HG03039 (cell line): ENCODE measurements at regions not wholly inside any gene's neighbourhood (a gene's known extent, or its start where the extent isn't known, plus 50 kb on each side); places are given as distances from the start of the nearest gene placed in this dataset.
A peak's percentile ranks its signal among the peaks of the same experiment; 100 is the strongest.

ENCODE experiments used
- ATAC-seq: cut with Tn5 transposase; IDR thresholded peaks from one replicate; pipeline ENCODE4 v1.9.1; 2021; ENCODE audit warnings: mild to moderate bottlenecking, moderate library complexity; ENCODE audit not compliant: unreplicated experiment

DNA sequence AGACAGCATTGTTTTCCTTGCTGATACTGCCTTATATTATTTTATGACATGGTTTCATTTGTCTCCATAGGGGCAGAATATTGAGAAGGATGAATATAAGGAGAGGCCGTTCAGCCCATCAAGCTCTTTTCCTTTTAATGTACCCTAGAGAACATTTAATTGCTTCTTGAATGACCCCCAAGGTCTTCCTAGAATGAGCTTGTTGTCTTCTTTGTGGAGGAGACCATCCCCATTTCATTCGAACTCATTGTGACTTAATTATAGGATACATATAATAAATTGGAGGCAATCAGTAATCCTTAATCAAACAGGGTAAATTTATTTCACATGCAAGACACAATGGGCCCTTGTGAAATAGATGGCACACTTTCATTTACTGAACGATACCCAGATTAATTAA is 231.3 kb downstream of the MDFIC start:
- no peak for ATAC-seq

GRCh38 chr7:115146148-115146547 is 224.3 kb downstream of the MDFIC start:
- ATAC-seq: no peak

DNA sequence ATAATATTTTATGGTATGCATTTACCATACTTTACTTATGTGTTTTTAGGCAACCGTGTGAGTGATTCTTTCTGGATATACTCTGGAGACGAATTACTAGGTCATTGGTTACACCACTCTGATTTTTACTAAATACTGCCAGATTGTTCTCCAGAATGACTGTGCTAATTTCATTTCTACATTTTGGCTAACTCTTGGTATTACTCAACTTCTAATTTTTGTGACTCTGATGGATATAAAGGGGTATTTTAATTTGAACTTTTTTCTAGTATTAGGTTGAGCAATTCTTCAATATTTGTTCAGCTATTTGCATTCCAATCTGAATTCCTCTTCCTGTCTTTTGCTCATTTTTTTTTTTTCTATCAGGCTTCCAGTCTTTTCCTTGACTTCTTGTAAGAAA is 223.6 kb downstream of the MDFIC start:
- peak; percentile 88 for ATAC-seq

DNA sequence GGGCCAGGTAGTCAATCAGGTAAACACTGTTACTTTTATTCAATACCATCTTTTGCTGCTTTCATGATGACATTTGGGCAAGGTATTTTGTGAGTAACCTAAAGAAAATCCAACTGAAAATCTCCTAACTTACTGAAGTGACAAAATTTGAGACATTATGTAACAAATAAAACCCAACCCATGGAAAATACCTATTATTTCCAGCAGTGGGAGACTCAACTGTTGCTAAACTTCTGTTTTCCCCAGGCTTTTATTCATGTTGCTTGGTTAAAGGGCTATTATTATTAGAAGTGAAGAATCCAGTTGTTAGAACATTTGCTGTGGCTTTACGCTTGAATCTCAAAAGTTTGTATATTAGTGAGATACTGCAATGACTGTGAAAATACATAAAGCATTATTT is 215.9 kb downstream of the MDFIC start:
- no peak for ATAC-seq

GRCh38 chr7:115136796-115137443 is 215.0 kb downstream of the MDFIC start:
- ATAC-seq: no peak

DNA sequence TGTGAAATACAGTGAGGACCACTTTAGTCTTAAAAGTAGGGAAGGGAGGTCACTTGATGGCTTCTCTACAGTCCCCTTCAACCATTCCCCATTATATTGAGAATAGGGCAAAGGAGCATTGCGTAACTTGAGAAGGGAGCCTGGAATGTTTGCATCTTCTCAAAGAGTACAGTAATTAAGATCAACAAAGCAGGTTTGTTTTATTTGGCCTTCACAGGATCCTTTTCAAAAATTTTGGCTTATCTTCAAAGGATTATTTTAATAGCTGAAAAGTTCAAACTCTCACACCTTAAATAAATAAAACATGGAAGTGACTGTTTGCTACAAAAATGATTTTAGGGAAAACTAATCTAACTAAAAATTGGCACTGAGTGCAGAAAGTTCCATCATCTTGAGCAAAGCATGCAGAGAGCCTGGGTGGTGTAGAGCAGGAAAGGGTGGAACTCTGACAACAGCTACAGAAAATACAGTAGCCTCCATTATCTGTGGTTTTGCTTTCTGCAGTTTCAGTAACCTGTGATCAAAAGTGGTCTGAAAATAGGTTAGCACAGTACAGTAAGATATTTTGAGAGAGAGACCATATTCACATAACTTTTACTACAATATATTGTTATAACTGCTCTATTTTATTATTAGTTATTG is 214.0 kb downstream of the MDFIC start:
- peak; percentile 66 for ATAC-seq

GRCh38 chr7:115135146-115135545 is 213.3 kb downstream of the MDFIC start:
- ATAC-seq: no peak

DNA sequence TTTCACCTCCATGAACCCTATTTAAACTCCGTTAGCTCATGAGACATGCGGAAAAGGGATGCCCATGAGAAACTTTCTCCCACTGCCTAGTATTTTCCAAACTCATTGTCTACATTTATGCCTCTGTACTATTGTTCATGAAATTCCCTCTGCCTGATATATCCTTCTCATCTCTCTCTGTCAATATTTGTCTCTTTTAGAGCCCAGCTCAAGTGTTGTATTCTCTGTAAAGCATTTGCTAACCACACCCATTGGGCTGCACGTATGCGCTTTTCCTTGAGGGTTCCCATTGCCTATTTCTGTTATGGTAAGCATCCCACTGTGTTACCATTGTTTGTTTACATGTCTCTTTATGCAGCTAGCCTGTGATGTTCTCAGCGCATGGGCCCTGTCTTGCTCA is 211.4 kb downstream of the MDFIC start:
- no peak for ATAC-seq

DNA sequence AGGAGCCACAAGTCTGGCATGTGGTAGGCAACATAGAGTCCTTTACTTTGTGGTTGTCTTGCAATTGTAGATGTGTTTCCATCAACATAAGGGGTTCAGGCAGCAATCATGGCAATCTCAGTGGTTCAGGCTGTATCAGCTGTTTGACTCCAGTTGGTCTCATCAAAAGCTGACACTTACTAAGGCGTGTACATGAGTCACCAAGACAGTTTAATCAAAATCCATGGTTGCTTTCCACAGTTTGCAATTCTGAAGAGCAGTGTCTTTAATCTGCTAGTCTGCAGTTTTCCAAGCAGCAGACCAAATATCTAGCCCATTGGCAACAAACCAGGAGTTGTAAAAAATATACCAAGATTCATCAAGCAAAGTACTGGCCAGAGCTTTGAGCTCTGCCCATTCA is 210.2 kb downstream of the MDFIC start:
- ATAC-seq: no peak

GRCh38 chr7:115128154-115128553 is 206.3 kb downstream of the MDFIC start:
- ATAC-seq: no peak

DNA sequence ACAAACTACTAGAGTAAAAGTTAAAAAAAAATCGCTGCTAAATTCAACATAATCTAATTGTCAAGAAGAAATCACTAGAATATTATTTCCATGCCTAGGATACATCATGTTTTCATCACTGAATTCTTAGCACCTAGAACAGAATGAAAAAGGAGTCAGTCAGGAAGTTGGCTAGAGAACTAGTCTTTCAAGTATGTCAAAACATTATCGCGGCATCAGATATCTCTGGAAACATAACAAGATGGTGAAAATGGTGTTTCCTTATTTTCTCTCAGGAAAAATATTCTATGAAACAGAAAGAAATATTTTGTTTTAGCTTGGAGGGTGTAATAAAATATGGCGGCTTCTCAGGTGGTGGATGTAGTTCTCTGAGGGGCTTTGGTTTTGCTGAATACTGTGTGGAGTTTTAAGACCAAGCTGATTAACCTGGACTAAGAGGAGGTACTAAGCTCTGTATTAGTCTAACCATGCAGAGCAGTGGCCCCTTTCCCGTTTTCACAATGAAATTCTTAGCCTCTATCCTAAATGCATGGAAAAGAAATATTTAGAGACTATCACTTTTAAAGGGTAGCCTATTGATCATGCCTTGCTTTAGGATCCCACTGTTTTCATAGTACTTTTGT is 205.6 kb downstream of the MDFIC start:
- ATAC-seq: no peak

- no peak for ATAC-seq
These were observed 203.9 kb downstream of the MDFIC start for GRCh38 chr7:115125750-115126149.

GRCh38 chr7:115125312-115125711 is 203.4 kb downstream of the MDFIC start:
- ATAC-seq: no peak

DNA sequence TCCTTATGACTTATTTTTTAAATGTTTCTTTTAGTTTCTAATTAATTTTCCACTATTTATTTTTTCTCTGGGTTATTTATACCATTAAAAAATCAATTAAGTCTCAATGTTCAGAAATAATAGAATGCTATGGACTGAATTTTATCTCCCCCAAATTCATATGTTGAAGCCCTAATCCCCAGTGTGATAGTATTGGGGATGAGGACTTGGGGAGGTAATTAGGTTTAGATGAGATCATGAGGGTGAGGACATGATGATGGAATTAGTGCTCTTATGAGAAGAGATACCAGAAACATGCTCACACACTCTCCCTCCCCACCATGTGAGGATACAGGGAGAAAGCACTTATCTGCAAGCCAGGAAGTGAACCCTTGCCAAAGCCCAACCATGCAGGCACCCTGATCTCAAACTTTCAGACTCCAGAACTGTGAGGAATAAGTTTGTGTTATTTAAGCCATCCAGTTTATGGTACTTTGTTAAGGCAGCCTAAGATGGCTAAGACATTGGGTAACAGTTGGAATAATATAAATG is 202.6 kb downstream of the MDFIC start:
- no peak for ATAC-seq

GRCh38 chr7:115123441-115123840 is 201.5 kb downstream of the MDFIC start:
- no peak for ATAC-seq

- ATAC-seq: no peak
These were observed 200.5 kb downstream of the MDFIC start for GRCh38 chr7:115122388-115122787.

DNA sequence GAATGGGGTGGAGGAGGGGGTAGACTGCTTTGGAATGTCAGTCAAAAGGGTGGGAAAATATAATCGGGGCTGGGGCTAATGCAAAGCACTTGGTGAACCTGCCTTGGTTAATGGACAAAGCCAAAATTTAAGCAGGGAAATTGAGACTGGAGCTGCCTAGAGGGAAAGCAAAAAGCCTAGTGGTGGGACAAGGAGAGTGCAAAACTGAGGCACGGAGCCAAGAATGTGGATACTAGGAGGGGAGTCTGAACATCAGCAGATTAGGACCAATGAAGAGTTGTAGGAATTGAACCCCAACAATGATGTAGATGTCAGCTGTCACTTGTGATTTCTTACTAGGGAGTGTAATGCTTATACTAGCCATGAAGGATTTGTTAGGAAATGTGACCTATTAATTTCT is 195.9 kb downstream of the MDFIC start:
- no peak for ATAC-seq

DNA sequence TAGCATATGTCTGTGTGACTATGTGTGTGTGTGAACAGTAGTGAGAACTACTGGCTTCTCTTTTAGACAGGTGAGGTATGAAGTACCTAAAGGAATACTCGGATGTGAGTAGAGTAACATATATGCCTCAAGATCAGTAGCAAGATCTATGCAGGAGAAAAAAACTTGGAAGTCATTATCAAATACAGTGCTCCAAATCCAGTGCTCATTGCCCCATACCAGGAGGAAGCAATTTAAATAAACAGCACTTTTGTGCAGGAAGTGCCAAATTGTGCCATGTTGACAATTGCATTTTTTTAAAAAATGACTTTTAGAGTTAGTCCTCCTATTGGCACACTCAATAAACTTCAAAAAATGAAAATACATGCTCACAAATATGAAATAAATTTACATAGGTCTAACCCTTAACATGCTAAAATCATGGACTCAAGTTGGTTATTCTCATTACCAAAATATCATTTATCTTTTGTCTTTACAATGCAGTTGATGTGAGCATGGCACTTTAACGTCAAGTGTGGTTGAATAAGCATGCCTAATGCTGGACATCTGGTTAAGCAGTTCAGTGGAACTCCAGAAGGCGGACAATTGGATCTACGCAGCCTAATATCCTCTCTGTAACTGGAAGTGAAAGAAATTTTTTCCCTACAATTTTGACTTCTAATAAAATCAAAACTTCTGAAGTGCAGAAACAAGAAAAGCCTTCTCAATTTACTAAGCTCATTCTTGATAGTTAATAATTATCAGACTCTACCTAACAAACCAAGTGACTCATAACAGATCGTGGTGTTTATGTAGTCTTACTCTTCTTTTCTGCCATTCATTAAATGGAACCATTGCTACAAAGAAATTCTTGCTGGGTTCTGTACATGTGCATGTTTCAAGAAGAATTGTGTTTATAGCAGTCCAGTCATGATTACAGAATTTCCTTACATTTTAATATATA is 195.2 kb downstream of the MDFIC start:
- ATAC-seq: no peak

GRCh38 chr7:115113776-115114175 is 191.9 kb downstream of the MDFIC start:
- no peak for ATAC-seq

DNA sequence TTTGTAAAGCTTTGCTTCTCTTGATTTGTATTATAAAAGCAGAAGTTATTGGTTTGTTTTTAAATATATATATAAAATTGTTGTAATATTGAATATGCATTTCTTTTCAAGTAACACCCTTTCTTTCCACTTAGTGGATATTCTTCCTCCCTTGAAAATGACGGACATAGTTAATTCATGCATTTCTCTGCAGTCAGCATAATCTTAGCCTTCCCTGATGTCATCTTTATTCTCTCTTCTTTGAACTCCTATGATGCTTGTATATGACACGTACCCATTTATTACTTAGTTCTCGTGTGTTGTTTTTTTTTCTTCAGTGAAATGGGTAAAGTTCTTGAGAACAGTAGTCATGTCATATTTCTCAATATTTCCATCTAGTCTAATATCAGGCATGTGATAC is 191.2 kb downstream of the MDFIC start:
- ATAC-seq: no peak

DNA sequence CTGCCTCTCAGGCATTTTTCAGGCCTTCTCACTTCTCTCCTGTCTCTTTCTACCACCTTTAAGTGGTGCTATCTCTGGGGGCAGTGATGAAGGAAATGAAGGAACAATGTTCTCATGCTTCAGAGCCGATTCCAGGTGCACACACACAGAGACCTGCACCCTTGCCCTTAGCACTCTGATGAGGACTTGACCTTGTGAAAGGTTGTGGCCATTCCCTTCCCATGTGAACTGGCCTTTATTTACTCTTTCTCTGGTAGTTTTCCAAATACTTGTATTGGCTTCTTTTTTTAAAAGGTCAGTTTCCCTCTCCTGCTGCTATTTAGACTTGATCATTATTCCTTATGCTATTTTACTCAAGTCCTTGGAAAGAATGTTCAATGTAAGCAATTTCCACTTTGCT is 188.6 kb downstream of the MDFIC start:
- no peak for ATAC-seq
